GM06990 (cell line): ENCODE measurements at regions not wholly inside any gene's neighbourhood (a gene's known extent, or its start where the extent isn't known, plus 50 kb on each side); places are given as distances from the start of the nearest gene placed in this dataset.

Source experiments
- DNase-seq: peaks from one replicate; pipeline ENCODE4 v3.0.0-alpha.2; 2011; ENCODE audit not compliant: insufficient read length; ENCODE audit errors: extremely low read depth
- H3K27me3 ChIP-seq: replicated peaks from 2 replicates; pipeline ENCODE4 v1.6.0; 2011; ENCODE audit warnings: low read length; ENCODE audit not compliant: control insufficient read depth, insufficient read depth
- H3K36me3 ChIP-seq: 2 replicates; pipeline ENCODE4 v1.5.1; 2011; ENCODE audit warnings: low read length; ENCODE audit not compliant: control insufficient read depth, insufficient read depth
- H3K4me3 ChIP-seq: replicated peaks from 2 replicates; pipeline ENCODE4 v1.5.1; 2011; ENCODE audit warnings: low read depth, mild to moderate bottlenecking, control low read depth, low read length
- CTCF ChIP-seq: IDR thresholded peaks from 2 replicates; pipeline ENCODE4 v1.5.1; 2011; ENCODE audit warnings: low read length, control low read depth, mild to moderate bottlenecking, inconsistent platforms; ENCODE audit not compliant: insufficient read depth, poor library complexity, severe bottlenecking

- Histone ChIP-seq H3K4me3 (no peak overlapping the region), H3K27me3 (no peaks in the 10 kb centered on the region), H3K36me3 (no peaks in the 10 kb centered on the region)
- DNase-seq, result no peak
- no peak for TF ChIP-seq CTCF
Measured at GRCh38 chr5:5014586-5015235, 125.4 kb upstream of the ADAMTS16 start.

- no peak for TF ChIP-seq CTCF
- H3K4me3 ChIP-seq, result no peak overlapping the region
- DNase-seq, result no peak
- H3K27me3 ChIP-seq, result no peaks in the 10 kb centered on the region
- H3K36me3 ChIP-seq, result no peaks in the 10 kb centered on the region
Measured at GRCh38 chr5:5017827-5018577, 122.1 kb upstream of the ADAMTS16 start.

GRCh38 chr5:5018578-5018970, 121.6 kb upstream of the ADAMTS16 start:
- Histone ChIP-seq H3K4me3 (no peak overlapping the region), H3K36me3 (no peaks in the 10 kb centered on the region), H3K27me3 (no peaks in the 10 kb centered on the region)
- no peak for DNase-seq
- no peak for TF ChIP-seq CTCF

GRCh38 chr5:5021436-5021835, 118.7 kb upstream of the ADAMTS16 start:
- Histone ChIP-seq H3K36me3 (no peaks in the 10 kb centered on the region), H3K4me3 (no peak overlapping the region), H3K27me3 (no peaks in the 10 kb centered on the region)
- no peak for TF ChIP-seq CTCF
- no peak for DNase-seq

GRCh38 chr5:5025098-5025773, 114.9 kb upstream of the ADAMTS16 start:
- Histone ChIP-seq H3K36me3 (no peaks in the 10 kb centered on the region), H3K4me3 (no peak overlapping the region), H3K27me3 (no peaks in the 10 kb centered on the region)
- TF ChIP-seq CTCF, result no peak
- DNase-seq, result no peak
